Psoas muscle (tissue), 7 donors: ENCODE measurements at regions not wholly inside any gene's neighbourhood (a gene's known extent, or its start where the extent isn't known, plus 50 kb on each side); places are given as distances from the start of the nearest gene placed in this dataset.

Experiments
- ATAC-seq, 4 donors: fragments of 200-7000 bp; cut with Tn5 transposase; one replicate each; pipeline ENCODE4 v1.9.1; 2020; ENCODE audit warnings: moderate library complexity in 3 of 4, mild to moderate bottlenecking in 2 of 4
- DNase-seq, 2 donors: peaks; one replicate each; pipeline ENCODE4 v3.0.0-alpha.2; 2020
- H3K27ac ChIP-seq: fragments of 200-600 bp; one replicate; pipeline ENCODE4 v1.8.0; 2022
- H3K27me3 ChIP-seq, 3 donors: fragments of 200-600 bp in 1 of 3; one replicate each; pipeline versions ENCODE4 v1.6.1 to v1.8.0; 2013 to 2022; ENCODE audit warnings: low read length in 2 of 3, mild to moderate bottlenecking in 2 of 3, moderate library complexity in 1 of 3; ENCODE audit not compliant: insufficient read depth in 3 of 3
- H3K36me3 ChIP-seq, 2 donors: fragments of 200-600 bp in 1 of 2; one replicate each; pipeline versions ENCODE4 v1.6.1 to v1.8.0; 2013 to 2022; ENCODE audit warnings: low read depth in 1 of 2, mild to moderate bottlenecking in 1 of 2, moderate library complexity in 1 of 2; ENCODE audit not compliant: insufficient read depth in 1 of 2
- H3K4me1 ChIP-seq: fragments of 200-600 bp; one replicate; pipeline ENCODE4 v1.8.0; 2022
- H3K4me3 ChIP-seq: fragments of 200-600 bp; one replicate; pipeline ENCODE4 v1.8.0; 2022; ENCODE audit warnings: mild to moderate bottlenecking
- H3K9me3 ChIP-seq: fragments of 200-600 bp; one replicate; pipeline ENCODE4 v1.8.0; 2022
- WGBS, 3 donors: extraction: QIAGEN DNeasy Blood & Tissue Kit; methylation state at CpG; one replicate each; pipeline versions ENCODE4 v1.1.6 to v1.1.7; 2013; 5-methylcytosine and 5-hydroxymethylcytosine counted together
- intact Hi-C, 2 donors: fragments of 100-400 bp; cut with DNase I; formaldehyde crosslinking; loops; one replicate each; pipeline versions ENCODE4 v1.11.0 to v1.14.2; 2022
- TF ChIP-seq, protein P1 (sequence below): fragments of 200-600 bp; IDR thresholded peaks from one replicate; pipeline ENCODE4 v1.8.0; 2022; ENCODE audit warnings: antibody characterized with exemption
- donor health status: healthy with polysubstance abuse.
- donor health status: DM: no; HTN: no; CAD: no; lungs with moderate emphysema.
- donor health status: Bipolar disorder and iron deficiency.
- donor health status: healthy.
- donor health status: DM: yes; HTN: yes; CAD: no.
- donor health status: DM: no; HTN: no; CAD: no.
- donor health status: DM: yes; HTN: yes; CAD: no.

GRCh38 chr1:238950017-238950416 is 436.4 kb upstream of the CHRM3 start:
- DNase-seq (no peak), ATAC-seq (no peak)
- TF ChIP-seq, protein P1, sequence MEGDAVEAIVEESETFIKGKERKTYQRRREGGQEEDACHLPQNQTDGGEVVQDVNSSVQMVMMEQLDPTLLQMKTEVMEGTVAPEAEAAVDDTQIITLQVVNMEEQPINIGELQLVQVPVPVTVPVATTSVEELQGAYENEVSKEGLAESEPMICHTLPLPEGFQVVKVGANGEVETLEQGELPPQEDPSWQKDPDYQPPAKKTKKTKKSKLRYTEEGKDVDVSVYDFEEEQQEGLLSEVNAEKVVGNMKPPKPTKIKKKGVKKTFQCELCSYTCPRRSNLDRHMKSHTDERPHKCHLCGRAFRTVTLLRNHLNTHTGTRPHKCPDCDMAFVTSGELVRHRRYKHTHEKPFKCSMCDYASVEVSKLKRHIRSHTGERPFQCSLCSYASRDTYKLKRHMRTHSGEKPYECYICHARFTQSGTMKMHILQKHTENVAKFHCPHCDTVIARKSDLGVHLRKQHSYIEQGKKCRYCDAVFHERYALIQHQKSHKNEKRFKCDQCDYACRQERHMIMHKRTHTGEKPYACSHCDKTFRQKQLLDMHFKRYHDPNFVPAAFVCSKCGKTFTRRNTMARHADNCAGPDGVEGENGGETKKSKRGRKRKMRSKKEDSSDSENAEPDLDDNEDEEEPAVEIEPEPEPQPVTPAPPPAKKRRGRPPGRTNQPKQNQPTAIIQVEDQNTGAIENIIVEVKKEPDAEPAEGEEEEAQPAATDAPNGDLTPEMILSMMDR = no peak
- no peaks in the 10 kb centered on the region for H3K27me3 ChIP-seq
- H3K4me1 ChIP-seq = no peaks in the 10 kb centered on the region
- no peak overlapping the region for H3K4me3 ChIP-seq
- H3K9me3 ChIP-seq = no peaks in the 10 kb centered on the region
- no peak overlapping the region for H3K27ac ChIP-seq
- WGBS, 3 donors = 92 to 100% (median 93%) methylated on average over 3 of the region's 3 CpGs
- H3K36me3 ChIP-seq = no peaks in the 10 kb centered on the region
- intact Hi-C loops = no loop called here

DNA sequence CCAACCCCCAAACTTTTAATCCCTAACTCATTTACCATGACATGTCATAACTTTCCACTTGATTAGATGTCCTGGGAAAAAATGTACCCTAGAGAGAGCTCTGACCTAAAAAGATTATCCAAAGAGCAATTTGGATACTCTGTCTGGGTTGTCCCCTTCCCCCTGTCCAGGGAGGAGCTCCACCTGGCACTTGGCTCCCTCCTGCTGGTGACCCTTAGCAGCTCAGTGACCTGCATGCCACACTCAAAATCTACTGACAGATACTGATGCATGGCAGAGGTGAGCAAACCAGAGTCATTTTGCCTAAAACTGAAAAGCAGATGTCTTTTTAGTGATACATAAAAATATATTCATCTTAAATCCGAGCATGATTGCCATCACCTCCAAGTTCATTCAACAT is 442.3 kb upstream of the CHRM3 start:
- intact Hi-C loops = no loop called here
- ATAC-seq (no peak), DNase-seq (no peak)
- no peaks in the 10 kb centered on the region for H3K27me3 ChIP-seq
- TF ChIP-seq, protein P1 = no peak
- no peak overlapping the region for H3K4me3 ChIP-seq
- H3K9me3 ChIP-seq = no peaks in the 10 kb centered on the region
- H3K4me1 ChIP-seq = no peaks in the 10 kb centered on the region
- H3K36me3 ChIP-seq = no peaks in the 10 kb centered on the region
- 88 to 91% (median 91%) methylated on average over 1 of the region's 1 CpG for WGBS, 3 donors
- H3K27ac ChIP-seq = no peak overlapping the region

- ATAC-seq = no peak
- Histone ChIP-seq H3K36me3 (no peaks in the 10 kb centered on the region), H3K4me3 (no peak overlapping the region), H3K4me1 (no peaks in the 10 kb centered on the region), H3K27me3 (no peaks in the 10 kb centered on the region), H3K27ac (no peak overlapping the region), H3K9me3 (no peaks in the 10 kb centered on the region)
- WGBS, 3 donors = 94 to 100% (median 99%) methylated on average over 1 of the region's 1 CpG
- no peak for DNase-seq
- intact Hi-C loops = no loop called here
- TF ChIP-seq, protein P1 = no peak
Measured at GRCh38 chr1:238927899-238928298, 458.5 kb upstream of the CHRM3 start.

- Histone ChIP-seq H3K27ac (no peak overlapping the region), H3K27me3 (no peaks in the 10 kb centered on the region), H3K4me3 (no peak overlapping the region), H3K4me1 (no peaks in the 10 kb centered on the region), H3K9me3 (no peaks in the 10 kb centered on the region), H3K36me3 (no peaks in the 10 kb centered on the region)
- ATAC-seq (no peak), DNase-seq (no peak)
- intact Hi-C loops = no loop called here
- WGBS, 3 donors = 78 to 87% (median 80%) methylated on average over 4 of the region's 4 CpGs
- TF ChIP-seq, protein P1 = no peak
Measured at GRCh38 chr1:238916828-238917227, 469.5 kb upstream of the CHRM3 start.

- H3K27ac ChIP-seq = no peak overlapping the region
- no peaks in the 10 kb centered on the region for H3K27me3 ChIP-seq
- H3K4me3 ChIP-seq = no peak overlapping the region
- TF ChIP-seq, protein P1 = no peak
- no peaks in the 10 kb centered on the region for H3K4me1 ChIP-seq
- no peak for ATAC-seq
- 82 to 90% (median 89%) methylated on average over 1 of the region's 1 CpG for WGBS, 3 donors
- intact Hi-C loops = no loop called here
- H3K9me3 ChIP-seq = no peaks in the 10 kb centered on the region
- no peaks in the 10 kb centered on the region for H3K36me3 ChIP-seq
- DNase-seq = no peak
Measured at GRCh38 chr1:238914346-238914745, 472.0 kb upstream of the CHRM3 start.
